ENCODE measurements at regions not wholly inside any gene's neighbourhood (a gene's known extent, or its start where the extent isn't known, plus 50 kb on each side); places are given as distances from the start of the nearest gene placed in this dataset.

DNA sequence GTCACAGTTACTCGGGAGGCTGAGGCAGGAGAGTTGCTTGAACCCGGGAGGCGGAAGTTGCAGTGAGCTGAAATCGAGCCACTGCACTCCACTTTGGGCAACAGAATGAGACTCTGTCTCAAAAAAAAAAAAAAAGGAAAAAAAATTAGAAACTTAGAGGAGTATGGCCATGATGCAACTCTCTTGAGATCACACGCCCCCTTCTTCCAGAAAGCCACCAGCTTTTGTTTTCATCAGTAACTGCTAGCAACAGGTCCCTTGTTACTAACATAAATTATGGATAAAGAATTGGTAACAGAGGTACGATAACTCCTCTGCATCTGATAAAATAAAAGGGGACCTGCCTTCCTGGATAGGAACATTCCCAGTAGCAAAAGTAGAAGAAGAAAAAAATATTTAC is 308.2 kb downstream of the CD83 start:
- TF ChIP-seq EZH2 (IDR thresholded peaks at IDR 0.05; ENCODE audit: borderline replicate concordance, insufficient read depth, low read length, poor library complexity, severe bottlenecking) (no peak), CTCF (IDR thresholded peaks at IDR 0.05; ENCODE audit: poor library complexity, severe bottlenecking) (no peak), RAD21 (conservative IDR thresholded peaks at IDR 0.05) (no peak), MXI1 (conservative IDR thresholded peaks at IDR 0.05; ENCODE audit: poor library complexity, severe bottlenecking) (no peak), TAF1 (IDR thresholded peaks at IDR 0.05; ENCODE audit: low read depth) (no peak), POLR2AphosphoS5 (IDR thresholded peaks at IDR 0.05) (no peak), EP300 (conservative IDR thresholded peaks at IDR 0.05; ENCODE audit: poor library complexity, severe bottlenecking) (no peak), REST (IDR thresholded peaks at IDR 0.05; ENCODE audit: borderline replicate concordance) (no peak), SMC3 (conservative IDR thresholded peaks at IDR 0.05; ENCODE audit: poor library complexity) (no peak)
